SK-N-SH (cell line): ENCODE measurements at regions not wholly inside any gene's neighbourhood (a gene's known extent, or its start where the extent isn't known, plus 50 kb on each side); places are given as distances from the start of the nearest gene placed in this dataset.

Source experiments
- CTCF ChIA-PET: fragments of 300-600, 350-600 bp; formaldehyde crosslinking; extraction: SDS; loops from one replicate; lab custom pipeline; 2021; lab: Yijun Ruan, JAX
- POLR2A ChIA-PET: fragments of 350-600 bp; sonication (Branson Sonifier 250); formaldehyde crosslinking; extraction: SDS; loops from one replicate; lab custom pipeline; 2020; ENCODE audit warnings: antibody characterized with exemption, inconsistent platforms; lab: Yijun Ruan, JAX
- DNase-seq: peaks from one replicate; pipeline ENCODE4 v3.0.0; 2012
- H2AFZ ChIP-seq: fragments of 200-600 bp; sonication (generic); 2 replicates; pipeline ENCODE4 v1.8.1; 2016; ENCODE audit warnings: antibody characterized with exemption, mild to moderate bottlenecking, low read depth
- H3F3A ChIP-seq: fragments of 200-600 bp; sonication (generic); replicated peaks from 2 replicates; pipeline ENCODE3; 2016; ENCODE audit warnings: antibody characterized with exemption, mild to moderate bottlenecking; ENCODE audit not compliant: insufficient read depth
- H3K27ac ChIP-seq, 2 experiments: fragments of 200-500 bp in 1 of 2; fragments of 200-600 bp in 1 of 2; sonication (Bioruptor generic) in 1 of 2; sonication (generic), shearing (Covaris generic) in 1 of 2; 2 replicates each; pipeline versions ENCODE4 v1.5.1 to v1.6.1; 2014 to 2016; ENCODE audit warnings: low read depth in 2 of 2, inconsistent platforms in 1 of 2, low read length in 1 of 2, mild to moderate bottlenecking in 1 of 2, mixed read lengths in 1 of 2
- H3K27me3 ChIP-seq: fragments of 200-600 bp; sonication (generic), shearing (Covaris generic); 2 replicates; pipeline ENCODE4 v1.6.1; 2016; ENCODE audit warnings: mixed run types; ENCODE audit not compliant: insufficient read depth
- H3K36me3 ChIP-seq, 2 experiments: fragments of 200-500 bp in 1 of 2; fragments of 200-600 bp in 1 of 2; sonication (Bioruptor generic) in 1 of 2; sonication (generic) in 1 of 2; replicated peaks in 1 of 2; 2 replicates each; pipeline versions ENCODE3 to v1.5.1; 2014 to 2016; ENCODE audit warnings: low read length in 1 of 2, mild to moderate bottlenecking in 1 of 2; ENCODE audit not compliant: insufficient read depth in 2 of 2, control insufficient read depth in 1 of 2
- H3K4me1 ChIP-seq, 2 experiments: fragments of 200-500 bp in 1 of 2; fragments of 200-600 bp in 1 of 2; sonication (Bioruptor generic) in 1 of 2; sonication (generic), shearing (Covaris generic) in 1 of 2; 2 replicates each; pipeline versions ENCODE4 v1.5.1 to v1.6.1; 2014 to 2016; ENCODE audit warnings: low read depth in 1 of 2, low read length in 1 of 2, mixed run types in 1 of 2; ENCODE audit not compliant: insufficient read depth in 2 of 2, control insufficient read depth in 1 of 2
- H3K4me2 ChIP-seq: fragments of 200-600 bp; sonication (generic), shearing (Covaris generic); 2 replicates; pipeline ENCODE4 v1.6.1; 2017; ENCODE audit warnings: mixed run types
- H3K4me3 ChIP-seq, 2 experiments: fragments of 200-500 bp in 1 of 2; fragments of 200-600 bp in 1 of 2; sonication (Bioruptor generic) in 1 of 2; sonication (generic), shearing (Covaris generic) in 1 of 2; 2 replicates each; pipeline versions ENCODE4 v1.5.1 to v1.8.1; 2014 to 2016; ENCODE audit warnings: low read depth in 2 of 2, inconsistent platforms in 1 of 2, low read length in 1 of 2, mild to moderate bottlenecking in 1 of 2, mixed read lengths in 1 of 2, moderate library complexity in 1 of 2
- H3K79me2 ChIP-seq: fragments of 200-600 bp; sonication (generic); 2 replicates; pipeline ENCODE4 v1.8.1; 2017; ENCODE audit warnings: mild to moderate bottlenecking; ENCODE audit not compliant: insufficient read depth
- H3K9ac ChIP-seq: fragments of 200-600 bp; sonication (generic); 2 replicates; pipeline ENCODE4 v1.6.1; 2017; ENCODE audit warnings: mixed run types
- H3K9me2 ChIP-seq: fragments of 200-600 bp; sonication (generic); 2 replicates; pipeline ENCODE4 v1.6.1; 2017; ENCODE audit warnings: mixed run types
- H3K9me3 ChIP-seq: fragments of 200-600 bp; sonication (generic); 2 replicates; pipeline ENCODE4 v1.6.1; 2017; ENCODE audit warnings: mixed run types, mild to moderate bottlenecking, moderate library complexity
- H4K20me1 ChIP-seq: fragments of 200-600 bp; sonication (generic); 2 replicates; pipeline ENCODE4 v1.6.1; 2017; ENCODE audit warnings: mild to moderate bottlenecking, mixed run types; ENCODE audit not compliant: insufficient read depth
- CHD2 ChIP-seq: fragments of 150-350 bp; IDR thresholded peaks from 2 replicates; pipeline ENCODE4 v1.6.1; 2018; ENCODE audit warnings: low read length; ENCODE audit not compliant: partially characterized antibody
- ELF1 ChIP-seq: IDR thresholded peaks from 2 replicates; pipeline ENCODE4 v1.4.0; 2012
- EP300 ChIP-seq, 2 experiments: IDR thresholded peaks; 2 replicates each; pipeline versions ENCODE4 v1.4.0 to v1.6.1; 2012; ENCODE audit warnings: borderline replicate concordance in 1 of 2, low read depth in 1 of 2, low read length in 1 of 2
- FOSL2 ChIP-seq: IDR thresholded peaks from 2 replicates; pipeline ENCODE4 v1.4.0; 2012; ENCODE audit warnings: low read depth, mild to moderate bottlenecking, moderate library complexity, borderline replicate concordance
- FOXM1 ChIP-seq: IDR thresholded peaks from 2 replicates; pipeline ENCODE4 v1.4.0; 2012; ENCODE audit warnings: low read depth, mild to moderate bottlenecking
- GABPA ChIP-seq: IDR thresholded peaks from 2 replicates; pipeline ENCODE4 v1.4.0; 2012; ENCODE audit warnings: low read depth, mild to moderate bottlenecking
- GATA2 ChIP-seq: sonication (generic); formaldehyde crosslinking; IDR thresholded peaks from 2 replicates; pipeline ENCODE4 v1.5.0; 2020; ENCODE audit warnings: mild to moderate bottlenecking, missing genetic modification reagents
- IRF3 ChIP-seq: fragments of 150-350 bp; IDR thresholded peaks from 2 replicates; pipeline ENCODE4 v1.6.1; 2016; ENCODE audit warnings: mild to moderate bottlenecking, low read depth, low read length
- JUND ChIP-seq: IDR thresholded peaks from 2 replicates; pipeline ENCODE4 v1.4.0; 2012
- NFIC ChIP-seq: IDR thresholded peaks from 2 replicates; pipeline ENCODE4 v1.4.0; 2012; ENCODE audit warnings: borderline replicate concordance
- POLR2AphosphoS5 ChIP-seq: IDR thresholded peaks from 2 replicates; pipeline ENCODE4 v1.6.1; 2012; ENCODE audit warnings: low read depth, low read length
- RAD21 ChIP-seq: IDR thresholded peaks from 2 replicates; pipeline ENCODE4 v1.6.1; 2012; ENCODE audit warnings: mild to moderate bottlenecking, low read length
- RCOR1 ChIP-seq: fragments of 150-350 bp; IDR thresholded peaks from 2 replicates; pipeline ENCODE4 v1.6.1; 2017; ENCODE audit warnings: antibody characterized with exemption, low read length
- RFX5 ChIP-seq: IDR thresholded peaks from 2 replicates; pipeline ENCODE4 v1.6.1; 2012; ENCODE audit warnings: mild to moderate bottlenecking, improper control_type of control experiment, low read length
- TAF1 ChIP-seq: IDR thresholded peaks from 2 replicates; pipeline ENCODE4 v1.6.1; 2012; ENCODE audit warnings: low read depth, mild to moderate bottlenecking, low read length, moderate library complexity, borderline replicate concordance
- USF1 ChIP-seq: IDR thresholded peaks from 2 replicates; pipeline ENCODE4 v1.4.0; 2012; ENCODE audit warnings: low read depth, borderline replicate concordance
- YY1 ChIP-seq: IDR thresholded peaks from 2 replicates; pipeline ENCODE4 v1.4.0; 2012; ENCODE audit warnings: low read depth, mild to moderate bottlenecking
- WGBS: methylation state at CpG from one replicate; pipeline ENCODE4 v1.1.6; 2017; ENCODE audit warnings: low lambda C conversion rate; 5-methylcytosine and 5-hydroxymethylcytosine counted together
- TF ChIP-seq, protein P1 (sequence below): fragments of 150-350 bp; IDR thresholded peaks from 2 replicates; pipeline ENCODE4 v1.6.1; 2017; ENCODE audit warnings: antibody characterized with exemption, low read length, low read depth, borderline replicate concordance

- CTCF ChIA-PET: no interaction called here
- WGBS: 1% methylated on average over 2 of the region's 2 CpGs
- H3K4me2 ChIP-seq: no peak overlapping the region
Observed at GRCh38 chr19:27997069-27997468, 1215.9 kb downstream of the UQCRFS1 start.

DNA sequence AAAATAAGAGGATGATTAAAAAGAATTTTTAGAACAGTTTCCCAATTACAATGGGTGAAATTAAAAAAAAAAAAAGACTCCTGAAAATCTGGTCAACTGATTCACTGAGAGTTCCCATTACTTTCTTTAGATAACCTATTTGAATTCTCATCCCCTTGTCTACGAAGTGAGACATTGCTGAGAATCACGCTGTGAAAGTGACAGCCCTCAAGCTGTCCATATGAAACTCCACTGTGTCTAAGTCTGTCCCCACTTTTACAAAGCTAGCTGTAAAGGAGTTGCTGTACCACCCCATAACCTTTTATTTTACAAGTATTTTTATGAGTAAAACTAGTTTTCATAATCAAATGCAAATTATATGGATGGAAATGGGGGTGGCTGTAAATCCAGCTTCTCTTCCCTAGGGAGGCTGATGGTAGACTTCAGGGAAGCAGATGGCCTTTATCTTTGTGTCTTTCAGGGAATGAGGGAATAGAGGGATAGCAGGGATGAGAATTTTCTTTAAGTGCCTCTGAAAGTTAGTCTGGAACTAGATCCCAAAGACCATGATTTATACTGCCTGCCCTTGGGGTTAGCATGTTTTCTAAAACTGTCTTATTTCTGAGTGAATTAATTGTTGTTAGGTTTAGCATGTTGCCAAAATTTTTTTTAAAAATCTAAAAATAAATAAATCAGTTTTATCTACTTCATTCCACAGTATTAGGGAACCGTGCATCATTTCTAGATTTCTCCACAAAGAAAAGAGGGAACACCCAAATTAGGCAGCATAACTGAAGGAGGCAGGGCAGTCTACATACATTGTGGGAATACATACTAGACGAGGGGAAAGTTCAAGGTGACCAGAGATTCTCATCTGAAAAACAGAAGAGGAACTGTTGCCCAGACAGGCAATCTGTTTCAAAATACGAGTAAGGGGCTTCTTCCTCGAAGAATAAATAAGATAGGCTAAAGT is 1219.1 kb downstream of the UQCRFS1 start:
- Histone ChIP-seq H4K20me1 (no peaks in the 10 kb centered on the region), H2AFZ (no peak overlapping the region), H3K9me2 (no peaks in the 10 kb centered on the region), H3F3A (no peaks in the 10 kb centered on the region), H3K79me2 (no peaks in the 10 kb centered on the region), H3K9me3 (no peaks in the 10 kb centered on the region), H3K27me3 (no peaks in the 10 kb centered on the region), H3K4me2 (no peak overlapping the region), H3K9ac (no peak overlapping the region), H3K27ac (no peak overlapping the region), H3K36me3 (no peaks in the 10 kb centered on the region), H3K4me1 (no peaks in the 10 kb centered on the region), H3K4me3 (no peak overlapping the region)
- TF ChIP-seq IRF3 (no peak), RFX5 (no peak), RCOR1 (no peak), USF1 (no peak), EP300 (IDR thresholded peaks at IDR 0.05; ENCODE audit: borderline replicate concordance in 1 of 2, low read depth in 1 of 2, low read length in 1 of 2) (no peak), FOSL2 (no peak), NFIC (no peak), POLR2AphosphoS5 (no peak), YY1 (no peak), ELF1 (no peak), TAF1 (no peak)
- ChIA-PET POLR2A (no interaction called here), CTCF (interaction anchor here (0.6 to 1.3 kb wide), 2 partner anchors 27 to 109 kb away, joined by 3 to 4 read pairs; no protein-coding TSS in a partner anchor)
- no peak for DNase-seq
- 1% methylated on average over 6 of the region's 6 CpGs for WGBS

More at GRCh38 chr19:27997069-27997468, 1215.9 kb downstream of the UQCRFS1 start:
- TF ChIP-seq, protein P1, sequence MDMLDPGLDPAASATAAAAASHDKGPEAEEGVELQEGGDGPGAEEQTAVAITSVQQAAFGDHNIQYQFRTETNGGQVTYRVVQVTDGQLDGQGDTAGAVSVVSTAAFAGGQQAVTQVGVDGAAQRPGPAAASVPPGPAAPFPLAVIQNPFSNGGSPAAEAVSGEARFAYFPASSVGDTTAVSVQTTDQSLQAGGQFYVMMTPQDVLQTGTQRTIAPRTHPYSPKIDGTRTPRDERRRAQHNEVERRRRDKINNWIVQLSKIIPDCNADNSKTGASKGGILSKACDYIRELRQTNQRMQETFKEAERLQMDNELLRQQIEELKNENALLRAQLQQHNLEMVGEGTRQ: no peak
- TF ChIP-seq EP300 (IDR thresholded peaks at IDR 0.05; ENCODE audit: borderline replicate concordance in 1 of 2, low read depth in 1 of 2, low read length in 1 of 2): no peak
- no peak for TF ChIP-seq RFX5
- TF ChIP-seq RAD21: no peak
- TF ChIP-seq FOXM1: no peak
- no peak for TF ChIP-seq CHD2
- TF ChIP-seq GABPA: no peak
- TF ChIP-seq GATA2 (CRISPR knock-in tag): no peak
- no peak for TF ChIP-seq JUND
- DNase-seq: no peak
- Histone ChIP-seq H2AFZ (no peak overlapping the region), H3K9me2 (no peaks in the 10 kb centered on the region), H3K27ac (no peak overlapping the region), H3K4me1 (no peaks in the 10 kb centered on the region), H3K36me3 (no peaks in the 10 kb centered on the region), H3K9me3 (no peaks in the 10 kb centered on the region), H3K27me3 (no peaks in the 10 kb centered on the region), H4K20me1 (no peaks in the 10 kb centered on the region), H3K9ac (no peak overlapping the region), H3F3A (no peaks in the 10 kb centered on the region), H3K79me2 (no peaks in the 10 kb centered on the region), H3K4me3 (no peak overlapping the region)
- POLR2A ChIA-PET: no interaction called here
